GM23338 (cell line): ENCODE measurements at regions not wholly inside any gene's neighbourhood (a gene's known extent, or its start where the extent isn't known, plus 50 kb on each side); places are given as distances from the start of the nearest gene placed in this dataset.

ENCODE experiments used
- ATAC-seq: fragments of 200-7000 bp; cut with Tn5 transposase; 3 replicates; pipeline ENCODE4 v1.9.1; 2020
- DNase-seq: peaks from one replicate; pipeline ENCODE4 v3.0.0-alpha.2; 2015; ENCODE audit warnings: low spot score
- H2AFZ ChIP-seq: fragments of 200-600 bp; sonication (generic); 2 replicates; pipeline ENCODE4 v1.8.0; 2016; ENCODE audit warnings: antibody characterized with exemption, mild to moderate bottlenecking, moderate library complexity
- H3F3A ChIP-seq: fragments of 200-600 bp; sonication (generic); replicated peaks from 2 replicates; pipeline ENCODE4 v1.8.0; 2017; ENCODE audit warnings: antibody characterized with exemption, mixed run types, low read depth
- H3K27ac ChIP-seq: fragments of 200-600 bp; sonication (generic); 2 replicates; pipeline ENCODE4 v1.6.1; 2016; ENCODE audit warnings: low read depth
- H3K27me3 ChIP-seq: fragments of 200-600 bp; sonication (generic); 2 replicates; pipeline ENCODE4 v1.8.0; 2016; ENCODE audit warnings: mild to moderate bottlenecking, mixed run types, moderate library complexity; ENCODE audit not compliant: insufficient read depth
- H3K36me3 ChIP-seq: fragments of 200-600 bp; sonication (generic); 2 replicates; pipeline ENCODE4 v1.8.0; 2016; ENCODE audit warnings: mild to moderate bottlenecking; ENCODE audit not compliant: insufficient read depth
- H3K4me1 ChIP-seq: fragments of 200-600 bp; sonication (generic); 2 replicates; pipeline ENCODE4 v1.8.0; 2016; ENCODE audit warnings: mild to moderate bottlenecking, moderate library complexity; ENCODE audit not compliant: insufficient read depth
- H3K4me2 ChIP-seq: fragments of 200-600 bp; sonication (generic); 2 replicates; pipeline ENCODE4 v1.7.1; 2017; ENCODE audit warnings: mixed run types
- H3K4me3 ChIP-seq: fragments of 200-600 bp; sonication (generic); 2 replicates; pipeline ENCODE4 v1.6.1; 2016; ENCODE audit warnings: mixed run types
- H3K79me2 ChIP-seq: fragments of 200-600 bp; sonication (generic); replicated peaks from 2 replicates; pipeline ENCODE4 v1.8.0; 2017; ENCODE audit warnings: mild to moderate bottlenecking; ENCODE audit not compliant: insufficient read depth
- H3K9me2 ChIP-seq: fragments of 200-600 bp; sonication (generic); 2 replicates; pipeline ENCODE4 v1.8.0; 2017; ENCODE audit not compliant: insufficient read depth
- H4K20me1 ChIP-seq: fragments of 200-600 bp; sonication (generic); replicated peaks from 2 replicates; pipeline ENCODE4 v1.8.0; 2017; ENCODE audit warnings: mild to moderate bottlenecking; ENCODE audit not compliant: insufficient read depth
- H3K27ac Mint-ChIP-seq: 2 replicates; pipeline ENCODE4 v1.8.0; 2020; ENCODE audit warnings: inconsistent platforms, mild to moderate bottlenecking, moderate library complexity, mixed read lengths
- H3K27me3 Mint-ChIP-seq: 3 replicates; pipeline ENCODE4 v1.8.0; 2022; ENCODE audit warnings: low read depth, mild to moderate bottlenecking, moderate library complexity, mixed read lengths, inconsistent platforms; ENCODE audit not compliant: insufficient read depth, poor library complexity
- H3K36me3 Mint-ChIP-seq: 3 replicates; pipeline ENCODE4 v1.8.0; 2021; ENCODE audit warnings: low read depth, mild to moderate bottlenecking, inconsistent platforms, moderate library complexity, mixed read lengths
- H3K4me1 Mint-ChIP-seq: 3 replicates; pipeline ENCODE4 v1.8.0; 2020; ENCODE audit warnings: mild to moderate bottlenecking, inconsistent platforms, mixed read lengths
- H3K4me3 Mint-ChIP-seq: 3 replicates; pipeline ENCODE4 v1.8.0; 2021; ENCODE audit warnings: moderate library complexity, mild to moderate bottlenecking, inconsistent platforms, mixed read lengths
- H3K9me3 Mint-ChIP-seq: 3 replicates; pipeline ENCODE4 v1.8.0; 2020; ENCODE audit warnings: moderate library complexity, mild to moderate bottlenecking, inconsistent platforms, mixed read lengths
- JUNB ChIP-seq: IDR thresholded peaks from one replicate; pipeline ENCODE4 v1.6.1; 2016; ENCODE audit warnings: antibody characterized with exemption; ENCODE audit not compliant: unreplicated experiment
- NANOG ChIP-seq: IDR thresholded peaks from 2 replicates; pipeline ENCODE4 v1.6.1; 2016; ENCODE audit warnings: antibody characterized with exemption, borderline replicate concordance
- ZNF331 ChIP-seq: fragments of 250-450 bp; sonication (Bioruptor Pico); IDR thresholded peaks from 2 replicates; pipeline ENCODE4 v1.5.0; 2020; ENCODE audit warnings: low read depth, mild to moderate bottlenecking, moderate library complexity
- TF ChIP-seq, protein P1 (sequence below): fragments of 250-450 bp; sonication (Bioruptor Pico); IDR thresholded peaks from 2 replicates; pipeline ENCODE4 v1.5.0; 2020; ENCODE audit warnings: mild to moderate bottlenecking, moderate library complexity

DNA sequence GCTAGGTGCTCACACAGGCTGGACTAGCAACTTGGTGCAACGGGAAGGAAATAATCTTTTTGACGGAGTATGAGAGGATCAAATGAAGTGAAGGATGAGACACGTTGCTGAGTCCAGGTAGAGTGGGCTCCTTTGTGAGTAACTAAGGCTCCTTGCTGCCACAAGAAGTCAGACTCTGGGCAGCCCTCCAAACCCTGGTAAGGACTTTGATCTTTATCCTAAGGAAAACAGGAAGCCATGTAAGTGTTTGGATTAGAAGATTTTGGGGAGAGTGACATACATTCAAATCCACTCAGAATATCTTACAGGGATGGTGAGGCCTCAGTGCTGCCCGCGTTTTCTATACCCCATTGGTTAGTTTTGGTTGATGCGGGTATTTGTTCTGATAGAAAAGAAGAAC lies 155.9 kb upstream of the RAG2 start (continued):
- TF ChIP-seq, protein P1, sequence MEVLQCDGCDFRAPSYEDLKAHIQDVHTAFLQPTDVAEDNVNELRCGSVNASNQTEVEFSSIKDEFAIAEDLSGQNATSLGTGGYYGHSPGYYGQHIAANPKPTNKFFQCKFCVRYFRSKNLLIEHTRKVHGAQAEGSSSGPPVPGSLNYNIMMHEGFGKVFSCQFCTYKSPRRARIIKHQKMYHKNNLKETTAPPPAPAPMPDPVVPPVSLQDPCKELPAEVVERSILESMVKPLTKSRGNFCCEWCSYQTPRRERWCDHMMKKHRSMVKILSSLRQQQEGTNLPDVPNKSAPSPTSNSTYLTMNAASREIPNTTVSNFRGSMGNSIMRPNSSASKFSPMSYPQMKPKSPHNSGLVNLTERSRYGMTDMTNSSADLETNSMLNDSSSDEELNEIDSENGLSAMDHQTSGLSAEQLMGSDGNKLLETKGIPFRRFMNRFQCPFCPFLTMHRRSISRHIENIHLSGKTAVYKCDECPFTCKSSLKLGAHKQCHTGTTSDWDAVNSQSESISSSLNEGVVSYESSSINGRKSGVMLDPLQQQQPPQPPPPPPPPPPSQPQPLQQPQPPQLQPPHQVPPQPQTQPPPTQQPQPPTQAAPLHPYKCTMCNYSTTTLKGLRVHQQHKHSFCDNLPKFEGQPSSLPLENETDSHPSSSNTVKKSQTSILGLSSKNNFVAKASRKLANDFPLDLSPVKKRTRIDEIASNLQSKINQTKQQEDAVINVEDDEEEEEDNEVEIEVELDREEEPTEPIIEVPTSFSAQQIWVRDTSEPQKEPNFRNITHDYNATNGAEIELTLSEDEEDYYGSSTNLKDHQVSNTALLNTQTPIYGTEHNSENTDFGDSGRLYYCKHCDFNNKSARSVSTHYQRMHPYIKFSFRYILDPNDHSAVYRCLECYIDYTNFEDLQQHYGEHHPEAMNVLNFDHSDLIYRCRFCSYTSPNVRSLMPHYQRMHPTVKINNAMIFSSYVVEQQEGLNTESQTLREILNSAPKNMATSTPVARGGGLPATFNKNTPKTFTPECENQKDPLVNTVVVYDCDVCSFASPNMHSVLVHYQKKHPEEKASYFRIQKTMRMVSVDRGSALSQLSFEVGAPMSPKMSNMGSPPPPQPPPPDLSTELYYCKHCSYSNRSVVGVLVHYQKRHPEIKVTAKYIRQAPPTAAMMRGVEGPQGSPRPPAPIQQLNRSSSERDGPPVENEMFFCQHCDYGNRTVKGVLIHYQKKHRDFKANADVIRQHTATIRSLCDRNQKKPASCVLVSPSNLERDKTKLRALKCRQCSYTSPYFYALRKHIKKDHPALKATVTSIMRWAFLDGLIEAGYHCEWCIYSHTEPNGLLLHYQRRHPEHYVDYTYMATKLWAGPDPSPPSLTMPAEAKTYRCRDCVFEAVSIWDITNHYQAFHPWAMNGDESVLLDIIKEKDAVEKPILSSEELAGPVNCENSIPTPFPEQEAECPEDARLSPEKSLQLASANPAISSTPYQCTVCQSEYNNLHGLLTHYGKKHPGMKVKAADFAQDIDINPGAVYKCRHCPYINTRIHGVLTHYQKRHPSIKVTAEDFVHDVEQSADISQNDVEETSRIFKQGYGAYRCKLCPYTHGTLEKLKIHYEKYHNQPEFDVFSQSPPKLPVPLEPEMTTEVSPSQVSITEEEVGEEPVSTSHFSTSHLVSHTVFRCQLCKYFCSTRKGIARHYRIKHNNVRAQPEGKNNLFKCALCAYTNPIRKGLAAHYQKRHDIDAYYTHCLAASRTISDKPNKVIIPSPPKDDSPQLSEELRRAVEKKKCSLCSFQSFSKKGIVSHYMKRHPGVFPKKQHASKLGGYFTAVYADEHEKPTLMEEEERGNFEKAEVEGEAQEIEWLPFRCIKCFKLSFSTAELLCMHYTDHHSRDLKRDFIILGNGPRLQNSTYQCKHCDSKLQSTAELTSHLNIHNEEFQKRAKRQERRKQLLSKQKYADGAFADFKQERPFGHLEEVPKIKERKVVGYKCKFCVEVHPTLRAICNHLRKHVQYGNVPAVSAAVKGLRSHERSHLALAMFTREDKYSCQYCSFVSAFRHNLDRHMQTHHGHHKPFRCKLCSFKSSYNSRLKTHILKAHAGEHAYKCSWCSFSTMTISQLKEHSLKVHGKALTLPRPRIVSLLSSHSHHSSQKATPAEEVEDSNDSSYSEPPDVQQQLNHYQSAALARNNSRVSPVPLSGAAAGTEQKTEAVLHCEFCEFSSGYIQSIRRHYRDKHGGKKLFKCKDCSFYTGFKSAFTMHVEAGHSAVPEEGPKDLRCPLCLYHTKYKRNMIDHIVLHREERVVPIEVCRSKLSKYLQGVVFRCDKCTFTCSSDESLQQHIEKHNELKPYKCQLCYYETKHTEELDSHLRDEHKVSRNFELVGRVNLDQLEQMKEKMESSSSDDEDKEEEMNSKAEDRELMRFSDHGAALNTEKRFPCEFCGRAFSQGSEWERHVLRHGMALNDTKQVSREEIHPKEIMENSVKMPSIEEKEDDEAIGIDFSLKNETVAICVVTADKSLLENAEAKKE, result no peak
- no peak for TF ChIP-seq JUNB
- TF ChIP-seq NANOG, result no peak

DNA sequence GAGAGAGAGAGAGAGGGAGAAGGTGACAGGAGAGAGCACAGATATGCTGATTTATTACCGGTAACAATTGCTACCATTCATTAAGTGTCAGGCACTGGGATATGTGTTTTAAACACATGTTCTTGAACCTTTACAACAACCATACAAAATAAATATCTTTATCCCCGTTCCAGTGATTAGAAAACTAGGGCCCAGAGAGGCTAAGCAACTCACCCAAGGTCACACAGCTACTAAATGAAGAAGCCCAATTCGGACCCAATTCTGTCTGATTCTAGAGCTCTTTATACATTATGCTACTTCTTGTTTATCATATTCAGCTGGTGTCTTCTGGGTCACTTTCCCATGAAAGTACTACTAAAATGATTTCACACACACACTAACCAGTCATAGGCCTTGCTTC lies 154.0 kb upstream of the RAG2 start:
- no peaks in the 10 kb centered on the region for H3F3A ChIP-seq
- no peaks in the 10 kb centered on the region for H4K20me1 ChIP-seq
- no peaks in the 10 kb centered on the region for H3K36me3 ChIP-seq
- ATAC-seq (no peak), DNase-seq (no peak)
- no peaks in the 10 kb centered on the region for H3K27me3 ChIP-seq
- no peak overlapping the region for H3K27ac ChIP-seq
- H3K4me3 ChIP-seq, result no peak overlapping the region
- H3K27me3 Mint-ChIP-seq, result peaks cover under 1% of the 10 kb centered on the region
- TF ChIP-seq ZNF331 (CRISPR knock-in tag), result no peak
- no peak overlapping the region for H3K4me3 Mint-ChIP-seq
- no peaks in the 10 kb centered on the region for H3K9me2 ChIP-seq
- no peaks in the 10 kb centered on the region for H3K79me2 ChIP-seq
- peaks cover 10% of the 10 kb centered on the region; the same call in 2 of the 3 replicates for H3K4me1 Mint-ChIP-seq
- no peaks in the 10 kb centered on the region for H3K4me1 ChIP-seq
- H3K9me3 Mint-ChIP-seq, result no peaks in the 10 kb centered on the region; the same call in 2 of the 3 replicates
- no peak overlapping the region for H3K27ac Mint-ChIP-seq
- no peak overlapping the region for H3K4me2 ChIP-seq
- no peak overlapping the region for H2AFZ ChIP-seq
- no peaks in the 10 kb centered on the region for H3K36me3 Mint-ChIP-seq

DNA sequence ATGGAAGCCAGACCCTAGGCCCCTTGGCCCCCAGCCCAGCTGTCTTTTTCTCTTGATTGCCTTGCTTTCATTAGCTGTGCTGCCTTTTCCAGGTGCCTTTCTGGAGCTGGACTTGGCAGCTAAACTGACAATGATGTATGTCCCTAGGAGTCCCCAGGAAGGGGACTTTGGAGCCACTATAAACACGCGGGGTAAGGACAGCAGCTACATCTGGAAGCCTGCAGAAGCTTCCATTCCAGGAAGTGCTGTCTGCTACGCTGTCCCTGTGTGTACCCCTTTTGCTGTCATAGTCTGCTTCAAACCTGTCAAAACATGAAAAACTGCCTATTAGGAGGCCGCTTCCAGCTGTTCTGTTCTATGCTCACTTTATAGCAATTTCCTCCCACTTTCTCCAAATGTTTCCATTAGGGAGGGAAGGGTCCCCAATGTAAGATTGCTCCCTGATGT lies 153.3 kb upstream of the RAG2 start:
- Histone ChIP-seq H3F3A (no peaks in the 10 kb centered on the region), H3K4me1 (no peaks in the 10 kb centered on the region), H3K27ac (no peak overlapping the region), H4K20me1 (no peaks in the 10 kb centered on the region), H3K79me2 (no peaks in the 10 kb centered on the region), H3K4me3 (no peak overlapping the region), H3K9me2 (no peaks in the 10 kb centered on the region), H3K27me3 (no peaks in the 10 kb centered on the region), H2AFZ (no peak overlapping the region), H3K4me2 (no peak overlapping the region), H3K36me3 (no peaks in the 10 kb centered on the region)
- ATAC-seq (no peak), DNase-seq (no peak)
- Mint-ChIP-seq H3K36me3 (no peaks in the 10 kb centered on the region), H3K9me3 (no peaks in the 10 kb centered on the region; the same call in 2 of the 3 replicates), H3K4me1 (peaks cover 9% of the 10 kb centered on the region; the same call in 2 of the 3 replicates), H3K4me3 (no peak overlapping the region), H3K27ac (no peak overlapping the region), H3K27me3 (peaks cover 2% of the 10 kb centered on the region)
- TF ChIP-seq NANOG, result no peak
- TF ChIP-seq, protein P1, result no peak
